Pons (tissue), 1 donor: ENCODE measurements at regions not wholly inside any gene's neighbourhood (a gene's known extent, or its start where the extent isn't known, plus 50 kb on each side); places are given as distances from the start of the nearest gene placed in this dataset.
"Not testable (repeated sequence)": the region's sequence is repeated elsewhere in the genome, so short reads cannot be mapped to it uniquely, and the experiment has no call there.

Experiments used
- DNase-seq: peaks from one replicate; pipeline ENCODE4 v3.0.0-alpha.2; 2016; ENCODE audit warnings: low spot score

- no peak for DNase-seq
Measured at GRCh38 chr5:91824406-91824805, 441.3 kb upstream of the ARRDC3 start.

DNA sequence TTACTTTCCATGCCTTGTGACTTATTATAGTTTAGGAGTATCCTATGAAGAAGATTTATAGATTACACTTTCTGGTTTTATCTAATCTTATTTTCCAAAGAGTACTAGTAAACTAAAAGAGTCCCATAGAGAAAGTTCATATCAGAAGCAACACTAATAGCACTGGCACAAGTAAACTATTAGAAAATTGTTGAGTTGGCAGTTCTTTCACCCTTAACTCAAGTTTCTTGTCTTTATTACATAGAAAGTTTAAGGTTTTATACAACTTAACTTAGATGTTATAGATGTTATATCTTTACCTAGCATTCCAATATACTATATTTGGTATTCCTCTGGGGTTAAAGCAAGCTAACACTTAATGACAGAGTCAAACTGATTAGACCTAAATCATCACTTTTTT lies 437.8 kb upstream of the ARRDC3 start:
- no peak for DNase-seq

- DNase-seq, result no peak
Measured at GRCh38 chr5:91816681-91817080, 433.6 kb upstream of the ARRDC3 start.

DNA sequence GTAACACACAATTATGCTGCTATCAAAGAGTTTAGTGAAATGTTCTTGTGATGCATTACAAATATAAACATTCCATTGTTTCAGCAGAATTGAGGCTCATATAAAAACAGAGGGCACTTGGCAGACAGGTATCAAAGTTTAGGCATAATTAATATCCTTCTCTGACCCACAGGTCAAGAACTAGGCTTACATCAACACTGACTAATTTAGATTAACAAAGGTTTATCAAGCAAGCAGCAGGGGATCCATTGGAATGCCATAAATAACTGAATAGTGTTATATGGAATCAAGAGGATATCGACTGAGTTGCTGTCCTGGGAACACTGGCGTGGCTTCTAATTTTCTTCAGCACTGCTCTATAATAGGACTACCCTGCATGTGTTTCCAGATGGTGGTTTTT lies 414.5 kb upstream of the ARRDC3 start:
- no peak for DNase-seq

GRCh38 chr5:91794856-91795548 lies 411.9 kb upstream of the ARRDC3 start:
- DNase-seq, result no peak

GRCh38 chr5:91794455-91794854 lies 411.3 kb upstream of the ARRDC3 start:
- DNase-seq, result no peak

DNA sequence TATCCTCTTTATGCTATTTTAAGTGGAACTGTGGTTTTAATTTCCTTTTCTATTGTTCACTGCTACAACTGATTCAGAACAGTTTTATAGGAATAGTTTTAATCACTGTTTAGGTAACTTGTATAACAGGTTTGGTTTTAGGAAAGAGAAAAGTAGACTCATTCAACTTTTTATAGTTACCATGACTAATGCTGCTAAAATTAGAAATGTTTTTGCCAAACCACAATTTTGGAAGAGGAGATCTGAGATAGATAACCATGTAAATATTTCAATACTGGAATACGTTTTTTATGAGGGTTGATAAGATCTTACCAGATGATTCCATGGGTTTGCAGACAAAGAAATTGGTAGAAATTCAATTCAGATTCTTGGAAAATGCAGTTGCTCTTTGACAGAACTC lies 404.6 kb upstream of the ARRDC3 start:
- no peak for DNase-seq

DNA sequence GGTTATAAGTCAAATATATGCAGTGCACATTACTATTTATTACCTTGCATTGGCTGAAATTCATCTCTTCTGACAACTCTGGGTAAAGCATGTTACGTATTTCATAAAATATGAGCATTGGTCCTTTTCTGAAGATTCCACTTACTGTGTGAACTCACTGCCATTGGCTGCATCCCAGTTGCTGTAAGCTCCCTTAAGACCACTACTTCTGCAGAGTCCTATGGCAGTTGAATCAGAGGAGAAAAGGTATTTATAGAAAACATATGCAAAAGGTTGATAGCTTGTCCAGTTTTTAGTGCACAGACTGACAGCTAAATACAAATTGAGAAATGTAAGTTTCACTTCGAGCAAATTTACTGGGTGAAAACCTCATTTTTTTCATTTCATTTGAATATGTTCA lies 394.6 kb upstream of the ARRDC3 start:
- no peak for DNase-seq

DNA sequence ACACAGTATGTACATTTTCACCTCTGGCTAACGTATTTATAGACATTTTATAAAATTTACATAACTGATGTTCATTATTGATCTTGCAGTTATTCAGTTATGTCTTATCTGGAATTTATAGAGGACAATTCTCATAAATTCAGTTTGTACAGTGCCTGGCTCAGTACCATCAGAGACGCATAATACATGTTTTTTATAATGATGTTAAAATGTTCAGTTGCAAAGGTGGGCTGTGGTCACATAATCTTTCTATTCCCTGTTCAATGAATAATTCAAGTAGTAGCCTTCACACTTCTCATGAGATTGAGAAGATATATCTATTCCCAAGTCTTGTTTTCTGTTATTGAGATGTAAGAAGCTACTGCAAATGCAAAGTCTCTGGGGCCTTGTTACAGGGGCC lies 393.1 kb upstream of the ARRDC3 start:
- no peak for DNase-seq

DNA sequence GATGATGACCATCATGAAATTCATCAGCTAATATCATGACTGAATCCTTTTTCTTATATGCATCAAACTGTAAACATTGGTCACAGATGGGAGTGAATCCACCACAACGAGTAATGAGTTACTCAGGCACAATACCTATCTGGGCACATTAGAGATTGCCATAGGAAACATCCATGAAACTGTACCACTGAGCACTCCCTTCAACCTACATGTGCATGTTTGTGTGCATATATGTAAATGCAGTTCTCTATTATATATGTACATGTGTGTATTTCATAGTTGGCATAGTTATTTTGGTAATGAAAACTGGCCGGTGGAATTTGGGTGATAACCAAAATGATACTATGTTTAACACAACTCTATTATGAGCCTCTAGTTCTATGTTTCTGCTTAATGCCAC lies 387.3 kb upstream of the ARRDC3 start:
- no peak for DNase-seq

GRCh38 chr5:91757383-91757782 lies 374.3 kb upstream of the ARRDC3 start:
- DNase-seq, result not testable (repeated sequence)

GRCh38 chr5:91754990-91755389 lies 371.9 kb upstream of the ARRDC3 start:
- no peak for DNase-seq

GRCh38 chr5:91744470-91744869 lies 361.4 kb upstream of the ARRDC3 start:
- DNase-seq, result not testable (repeated sequence)

GRCh38 chr5:91742550-91742949 lies 359.4 kb upstream of the ARRDC3 start:
- no peak for DNase-seq

DNA sequence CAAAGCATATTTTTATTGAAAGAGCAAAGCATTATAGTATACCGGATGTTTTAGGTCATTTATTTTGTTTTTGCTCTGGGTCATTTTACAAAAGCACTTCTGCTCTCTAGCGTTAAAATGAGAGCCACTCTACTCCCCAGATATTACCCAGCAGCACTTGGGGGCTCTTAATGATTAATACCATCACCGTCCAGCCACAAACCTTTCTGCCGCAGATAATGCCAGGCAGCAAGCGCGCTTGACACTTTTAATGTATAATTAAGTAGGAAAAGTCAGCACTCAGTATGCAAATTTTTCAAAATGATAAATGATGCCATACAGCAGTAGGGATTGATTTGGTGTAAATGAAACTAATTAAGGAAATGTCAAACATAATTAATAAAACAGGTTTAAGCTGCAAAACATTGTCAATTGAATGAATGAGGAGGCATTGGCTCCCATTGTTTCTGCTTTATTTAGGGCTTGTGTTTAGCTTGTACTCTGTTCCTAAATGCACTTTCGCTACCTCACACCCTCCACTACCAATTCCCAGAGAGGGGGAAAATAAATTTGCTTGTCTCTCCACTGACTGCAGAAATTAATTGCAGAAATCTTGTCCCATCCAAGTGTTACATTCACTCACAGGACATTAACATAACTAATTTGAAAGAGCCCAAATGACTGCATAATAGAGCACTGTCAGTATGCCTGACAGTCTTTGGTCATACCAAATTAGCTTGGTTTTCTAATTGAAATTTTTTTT lies 358.8 kb upstream of the ARRDC3 start:
- DNase-seq, result no peak

- DNase-seq, result no peak
Measured at GRCh38 chr5:91730026-91730425, 346.9 kb upstream of the ARRDC3 start.

- DNase-seq, result no peak
Measured at GRCh38 chr5:91727463-91727862, 344.3 kb upstream of the ARRDC3 start.

- no peak for DNase-seq
Measured at GRCh38 chr5:91722736-91723467, 339.8 kb upstream of the ARRDC3 start.

GRCh38 chr5:91712718-91713117 lies 329.6 kb upstream of the ARRDC3 start:
- DNase-seq, result no peak

DNA sequence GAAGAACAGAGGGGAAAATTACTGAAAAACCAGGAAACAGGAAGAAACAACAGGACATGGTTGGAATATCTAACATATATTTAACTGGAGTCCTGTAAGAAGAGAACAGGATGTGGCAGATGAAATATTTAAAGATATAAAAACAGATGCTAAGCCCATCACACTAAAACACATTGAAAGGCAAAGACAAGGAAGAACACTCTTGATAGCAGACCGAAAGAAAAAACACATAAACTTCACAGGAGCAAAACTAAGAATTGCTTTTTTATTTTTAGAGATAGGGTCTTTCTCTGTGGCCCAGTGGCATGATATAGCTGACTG lies 324.4 kb upstream of the ARRDC3 start:
- DNase-seq, result no peak

DNA sequence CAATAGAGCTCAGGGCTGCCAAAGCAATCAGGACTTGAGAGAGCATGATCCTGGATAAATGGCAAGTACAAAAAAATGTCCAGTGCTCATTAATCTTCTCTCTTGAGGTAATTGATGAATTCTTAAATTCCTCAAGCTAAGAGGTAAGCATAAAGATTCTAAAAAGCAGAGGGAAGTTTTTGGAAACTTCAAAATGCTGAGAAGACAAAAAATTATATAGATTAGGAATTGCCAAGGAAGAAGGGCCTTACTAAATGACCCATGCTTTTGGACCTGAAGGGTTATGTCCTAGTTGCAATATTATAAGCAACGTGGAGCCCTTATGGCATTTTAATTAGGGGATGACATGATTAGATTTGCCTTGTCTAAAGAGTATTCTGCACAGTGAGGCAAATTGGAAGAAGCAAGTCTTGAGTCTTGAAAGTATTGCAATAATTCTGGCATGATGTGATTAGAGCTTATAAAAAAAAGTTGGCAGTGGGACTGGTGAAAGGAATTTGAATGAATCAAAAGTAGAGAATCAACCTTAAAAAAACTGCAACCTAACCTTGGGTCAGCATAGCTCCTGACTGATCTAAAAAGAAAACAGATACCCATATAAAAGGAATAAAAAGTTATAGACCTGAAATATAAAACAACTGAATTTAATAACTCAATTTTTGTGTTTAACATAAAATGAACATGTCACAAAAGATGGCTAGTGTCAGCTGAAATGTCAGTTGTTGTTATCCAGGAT lies 323.8 kb upstream of the ARRDC3 start:
- no peak for DNase-seq

DNA sequence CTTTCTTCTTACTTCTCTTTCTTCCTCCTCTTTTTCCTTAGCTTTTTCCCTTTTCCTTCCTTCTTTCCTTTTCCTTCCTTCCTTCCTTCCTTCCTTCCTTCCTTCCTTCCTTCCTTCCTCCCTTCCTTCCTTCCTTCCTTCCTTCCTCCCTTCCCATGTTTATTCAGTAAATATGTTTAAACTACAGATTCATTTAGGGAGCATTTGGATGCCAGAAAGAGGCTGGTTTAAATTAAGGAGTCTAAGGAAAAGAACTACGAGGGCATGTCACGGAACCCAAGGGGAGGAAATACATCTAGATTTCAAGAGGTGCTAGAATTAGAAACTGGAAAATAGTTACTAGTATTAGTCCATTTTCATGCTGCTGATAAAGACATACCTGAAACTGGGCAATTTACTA lies 320.0 kb upstream of the ARRDC3 start:
- no peak for DNase-seq

GRCh38 chr5:91699429-91699828 lies 316.3 kb upstream of the ARRDC3 start:
- DNase-seq, result no peak
